Esophagus squamous epithelium (tissue), 5 donors: ENCODE measurements at regions not wholly inside any gene's neighbourhood (a gene's known extent, or its start where the extent isn't known, plus 50 kb on each side); places are given as distances from the start of the nearest gene placed in this dataset.
"Not testable (repeated sequence)": the region's sequence is repeated elsewhere in the genome, so short reads cannot be mapped to it uniquely, and the experiment has no call there.

ENCODE experiments used
- DNase-seq: peaks from one replicate; lab custom pipeline; 2025; lab: John Stamatoyannopoulos, UW
- H3K27ac ChIP-seq, 4 donors: fragments of 200-600 bp; sonication (generic); one replicate each; pipeline ENCODE4 v1.5.1; 2016 to 2019; ENCODE audit warnings: mild to moderate bottlenecking in 1 of 4
- H3K27me3 ChIP-seq, 4 donors: fragments of 200-600 bp; sonication (generic); 1 replicate in 3 of 4; 2 replicates in 1 of 4; pipeline versions ENCODE4 v1.5.1 to v1.6.0; 2017 to 2021; ENCODE audit warnings: antibody characterized with exemption in 1 of 4
- H3K36me3 ChIP-seq, 3 donors: fragments of 200-600 bp; sonication (generic); one replicate each; pipeline ENCODE4 v1.5.1; 2016 to 2019
- H3K4me1 ChIP-seq, 3 donors: fragments of 200-600 bp; sonication (generic); one replicate each; pipeline ENCODE4 v1.5.1; 2017 to 2019
- H3K4me3 ChIP-seq, 4 donors: fragments of 200-600 bp; sonication (generic); 1 replicate in 3 of 4; 2 replicates in 1 of 4; pipeline ENCODE4 v1.5.1; 2016 to 2019; ENCODE audit warnings: mild to moderate bottlenecking in 2 of 4, moderate library complexity in 1 of 4
- H3K9me3 ChIP-seq, 3 donors: fragments of 200-600 bp; sonication (generic); one replicate each; pipeline ENCODE4 v1.5.1; 2016 to 2019
- CTCF ChIP-seq, 6 experiments: fragments of 450-650 bp in 4 of 6; fragments of 200-600 bp in 2 of 6; sonication (generic) in 2 of 6; IDR thresholded peaks; one replicate each; pipeline ENCODE4 v1.5.1; 2016 to 2019; ENCODE audit warnings: antibody characterized with exemption in 6 of 6, mild to moderate bottlenecking in 4 of 6, moderate library complexity in 4 of 6
- POLR2A ChIP-seq, 4 donors: fragments of 450-650 bp; IDR thresholded peaks; one replicate each; pipeline ENCODE4 v1.6.1; 2017; ENCODE audit warnings: antibody characterized with exemption in 4 of 4, mild to moderate bottlenecking in 4 of 4, moderate library complexity in 3 of 4
- WGBS, 2 donors: methylation state at CpG; one replicate each; pipeline ENCODE4 v1.1.5; 2018; 5-methylcytosine and 5-hydroxymethylcytosine counted together
- intact Hi-C: fragments of 100-400 bp; cut with DNase I; formaldehyde crosslinking; loops from one replicate; pipeline ENCODE4 v1.15.0; 2022
- donor health status: DM: yes; HTN: yes; CAD: no.

GRCh38 chr7:82578430-82578829 lies 134.9 kb upstream of the CACNA2D1 start:
- no peak for TF ChIP-seq POLR2A (IDR thresholded peaks at IDR 0.05)
- TF ChIP-seq CTCF (IDR thresholded peaks at IDR 0.05): no peak
- Histone ChIP-seq H3K4me1 (no peaks in the 10 kb centered on the region), H3K27me3 (no peaks in the 10 kb centered on the region), H3K27ac (no peak overlapping the region), H3K36me3 (no peaks in the 10 kb centered on the region), H3K4me3 (no peak overlapping the region), H3K9me3 (no peaks in the 10 kb centered on the region)
- 6 to 28% methylated on average over 1 of the region's 1 CpG for WGBS, 2 donors
- no peak for DNase-seq
- intact Hi-C loops: loop anchor here (10.0 kb wide), 2 partner anchors 354 to 534 kb away; no protein-coding TSS in a partner anchor

GRCh38 chr7:82572195-82572880 lies 128.8 kb upstream of the CACNA2D1 start:
- no peak for DNase-seq
- TF ChIP-seq CTCF (IDR thresholded peaks at IDR 0.05) (peak; percentile 62 to 93 (median 80)), POLR2A (IDR thresholded peaks at IDR 0.05) (no peak)
- no peaks in the 10 kb centered on the region for H3K36me3 ChIP-seq
- WGBS, 2 donors: 1 to 3% methylated on average over 9 of the region's 9 CpGs
- no peak overlapping the region for H3K4me3 ChIP-seq
- no peak overlapping the region for H3K27ac ChIP-seq
- intact Hi-C loops: loop anchor here (10.0 kb wide), 2 partner anchors 348 to 528 kb away; no protein-coding TSS in a partner anchor
- H3K27me3 ChIP-seq: no peaks in the 10 kb centered on the region
- no peaks in the 10 kb centered on the region for H3K9me3 ChIP-seq
- peaks cover 0 to 6% (median 0%) of the 10 kb centered on the region in 3 donors for H3K4me1 ChIP-seq

GRCh38 chr7:82571047-82571446 lies 127.5 kb upstream of the CACNA2D1 start:
- 71 to 79% methylated on average over 3 to 4 of the region's 4 CpGs for WGBS, 2 donors
- not testable (repeated sequence) for H3K36me3 ChIP-seq

GRCh38 chr7:82567841-82568240 lies 124.3 kb upstream of the CACNA2D1 start:
- H3K27me3 ChIP-seq: no peaks in the 10 kb centered on the region
- no peak for DNase-seq
- no peaks in the 10 kb centered on the region for H3K36me3 ChIP-seq
- intact Hi-C loops: no loop called here
- H3K9me3 ChIP-seq: no peaks in the 10 kb centered on the region
- peaks cover 0 to 6% (median 0%) of the 10 kb centered on the region in 3 donors for H3K4me1 ChIP-seq
- no peak overlapping the region for H3K4me3 ChIP-seq
- TF ChIP-seq CTCF (IDR thresholded peaks at IDR 0.05): no peak
- WGBS, 2 donors: 62 to 78% methylated on average over 2 of the region's 2 CpGs
- no peak overlapping the region for H3K27ac ChIP-seq

More at GRCh38 chr7:82571047-82571446, 127.5 kb upstream of the CACNA2D1 start:
- not testable (repeated sequence) for H3K27me3 ChIP-seq, DNase-seq, H3K4me3 ChIP-seq, H3K4me1 ChIP-seq, H3K9me3 ChIP-seq, H3K27ac ChIP-seq
- intact Hi-C loops: loop anchor here (10.0 kb wide), 2 partner anchors 346 to 526 kb away; no protein-coding TSS in a partner anchor

GRCh38 chr7:82567356-82567755 lies 123.8 kb upstream of the CACNA2D1 start:
- Histone ChIP-seq H3K4me1 (peaks cover 0 to 4% (median 0%) of the 10 kb centered on the region in 3 donors), H3K27ac (no peak overlapping the region), H3K9me3 (no peaks in the 10 kb centered on the region), H3K4me3 (no peak overlapping the region), H3K27me3 (no peaks in the 10 kb centered on the region), H3K36me3 (no peaks in the 10 kb centered on the region)
- no peak for DNase-seq
- WGBS, 2 donors: 49 to 58% methylated on average over 2 of the region's 2 CpGs
- intact Hi-C loops: no loop called here
- TF ChIP-seq POLR2A (IDR thresholded peaks at IDR 0.05): no peak
- no peak for TF ChIP-seq CTCF (IDR thresholded peaks at IDR 0.05)
